ENCODE measurements at regions not wholly inside any gene's neighbourhood (a gene's known extent, or its start where the extent isn't known, plus 50 kb on each side); places are given as distances from the start of the nearest gene placed in this dataset.
"Not testable (repeated sequence)": the region's sequence is repeated elsewhere in the genome, so short reads cannot be mapped to it uniquely, and the experiment has no call there.

DNA sequence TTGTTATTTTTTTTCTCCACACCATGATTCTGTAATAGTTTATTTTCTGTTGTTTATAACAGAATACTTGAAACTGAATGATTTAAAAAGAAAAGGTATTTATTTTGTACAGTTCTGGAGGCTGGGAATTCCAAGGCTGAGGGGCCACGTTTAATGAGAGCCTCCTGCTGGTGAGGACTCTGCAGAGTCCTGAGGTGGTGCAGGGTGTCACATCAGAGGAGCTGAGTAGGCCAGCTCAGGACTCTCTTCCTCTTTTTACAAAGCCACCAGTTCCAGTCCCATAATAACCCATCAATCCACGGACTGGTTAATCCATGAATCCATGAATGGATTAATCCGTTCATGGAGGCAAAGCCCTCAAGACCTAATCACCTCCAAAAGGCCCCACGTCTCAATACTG, 71.6 kb downstream of the TFAP2A start:
- no peak for ATAC-seq
- Mint-ChIP-seq H3K4me3 (no peak overlapping the region), H3K36me3 (no peaks in the 10 kb centered on the region), H3K27me3 (no peaks in the 10 kb centered on the region), H3K9me3 (ENCODE audit: low read depth) (no peaks in the 10 kb centered on the region), H3K27ac (no peak overlapping the region), H3K4me1 (no peaks in the 10 kb centered on the region)
- DNase-seq, result no peak
- CTCF ChIA-PET, result no interaction called here

DNA sequence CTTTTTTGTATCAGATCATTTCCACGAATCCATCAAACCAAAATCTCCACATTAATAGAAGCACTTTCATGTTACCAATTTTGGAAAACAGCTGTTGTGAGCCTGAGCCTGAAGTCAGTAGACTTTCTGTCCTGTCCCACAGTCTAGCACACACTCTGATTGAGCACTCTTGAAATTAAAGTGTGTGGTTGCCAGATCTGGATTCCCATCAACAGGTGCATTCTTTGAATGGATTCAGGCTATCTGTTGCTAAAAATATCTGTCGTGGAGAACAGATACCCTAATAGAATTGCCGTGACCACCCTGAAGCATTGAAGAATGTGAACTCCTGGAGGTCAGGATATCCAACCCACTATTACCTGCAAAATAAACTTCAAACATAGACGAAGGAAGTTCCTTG, 73.3 kb downstream of the TFAP2A start:
- no peak for DNase-seq
- Mint-ChIP-seq H3K4me1 (no peaks in the 10 kb centered on the region), H3K27ac (no peak overlapping the region), H3K36me3 (no peaks in the 10 kb centered on the region), H3K9me3 (ENCODE audit: low read depth) (peaks cover 2% of the 10 kb centered on the region), H3K27me3 (no peaks in the 10 kb centered on the region), H3K4me3 (no peak overlapping the region)
- no peak for ATAC-seq
- CTCF ChIA-PET, result no interaction called here

DNA sequence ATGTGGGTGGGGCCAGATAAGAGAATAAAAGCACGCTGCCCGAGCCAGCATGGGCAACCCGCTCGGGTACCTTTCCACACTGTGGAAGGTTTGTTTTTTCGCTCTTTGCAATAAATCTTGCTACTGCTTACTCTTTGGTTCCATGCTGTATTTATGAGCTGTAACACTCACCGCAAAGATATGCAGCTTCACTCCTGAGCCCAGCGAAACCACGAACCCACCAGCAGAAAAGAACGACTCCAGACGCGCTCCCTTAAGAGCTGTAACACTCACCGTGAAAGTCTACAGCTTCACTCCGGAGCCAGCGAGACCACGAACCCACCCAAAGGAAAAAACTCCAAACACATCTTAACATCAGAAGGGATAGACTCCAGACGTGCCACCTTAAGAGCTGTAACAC, 76.7 kb downstream of the TFAP2A start:
- CTCF ChIA-PET, result no interaction called here
- ATAC-seq, result no peak

DNA sequence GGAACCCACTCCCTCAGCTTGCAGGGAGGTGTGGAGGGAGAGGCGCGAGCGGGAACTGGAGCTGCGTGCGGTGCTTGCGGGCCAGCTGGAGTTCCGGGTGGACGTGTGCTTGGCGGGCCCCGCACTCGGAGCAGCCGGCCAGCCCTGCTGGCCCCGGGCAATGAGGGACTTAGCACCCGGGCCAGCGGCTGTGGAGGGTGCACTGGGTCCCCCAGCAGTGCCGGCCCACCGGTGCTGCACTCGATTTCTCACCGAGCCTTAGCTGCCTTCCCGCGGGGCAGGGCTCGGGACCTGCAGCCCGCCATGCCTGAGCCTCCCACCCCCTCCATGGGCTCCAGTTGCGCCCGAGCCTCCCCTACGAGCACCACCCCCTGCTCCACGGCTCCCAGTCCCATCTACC, 77.5 kb downstream of the TFAP2A start:
- CTCF ChIA-PET, result not testable (repeated sequence)

More for the DNA sequence above, 76.7 kb downstream of the TFAP2A start:
- Mint-ChIP-seq H3K4me3 (no peak overlapping the region), H3K27ac (no peak overlapping the region), H3K36me3 (no peaks in the 10 kb centered on the region), H3K9me3 (ENCODE audit: low read depth) (peaks cover 2% of the 10 kb centered on the region), H3K27me3 (no peaks in the 10 kb centered on the region), H3K4me1 (no peaks in the 10 kb centered on the region)
- DNase-seq, result no peak

DNA sequence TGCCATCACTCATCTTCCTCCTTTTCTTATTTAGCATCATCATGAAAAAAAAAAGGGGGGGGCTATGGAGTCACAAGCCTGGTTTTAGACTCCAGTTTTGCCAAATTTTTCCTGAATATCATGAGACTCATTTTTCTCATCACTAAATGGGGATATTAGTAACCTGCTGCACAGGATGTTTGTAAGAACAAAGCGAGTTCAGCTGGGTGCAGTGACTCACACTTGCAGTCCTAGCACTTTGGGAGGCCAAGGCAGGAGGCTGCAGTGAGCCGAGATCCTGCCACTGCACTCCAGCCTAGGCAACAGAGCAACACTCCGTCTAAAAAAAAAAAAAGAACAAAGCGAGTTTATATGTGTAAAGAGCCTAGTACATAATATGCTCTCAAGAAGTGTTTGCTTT, 82.8 kb downstream of the TFAP2A start:
- Mint-ChIP-seq H3K36me3 (no peaks in the 10 kb centered on the region), H3K27ac (no peak overlapping the region), H3K27me3 (no peaks in the 10 kb centered on the region), H3K4me3 (no peak overlapping the region), H3K4me1 (no peaks in the 10 kb centered on the region), H3K9me3 (ENCODE audit: low read depth) (peaks cover 2% of the 10 kb centered on the region)
- DNase-seq (no peak), ATAC-seq (no peak)
- CTCF ChIA-PET, result no interaction called here

More for the DNA sequence above, 77.5 kb downstream of the TFAP2A start:
- H3K36me3 Mint-ChIP-seq; H3K27me3 Mint-ChIP-seq; H3K9me3 Mint-ChIP-seq (ENCODE audit: low read depth); H3K27ac Mint-ChIP-seq; ATAC-seq; H3K4me1 Mint-ChIP-seq; DNase-seq; H3K4me3 Mint-ChIP-seq: not testable (repeated sequence)

DNA sequence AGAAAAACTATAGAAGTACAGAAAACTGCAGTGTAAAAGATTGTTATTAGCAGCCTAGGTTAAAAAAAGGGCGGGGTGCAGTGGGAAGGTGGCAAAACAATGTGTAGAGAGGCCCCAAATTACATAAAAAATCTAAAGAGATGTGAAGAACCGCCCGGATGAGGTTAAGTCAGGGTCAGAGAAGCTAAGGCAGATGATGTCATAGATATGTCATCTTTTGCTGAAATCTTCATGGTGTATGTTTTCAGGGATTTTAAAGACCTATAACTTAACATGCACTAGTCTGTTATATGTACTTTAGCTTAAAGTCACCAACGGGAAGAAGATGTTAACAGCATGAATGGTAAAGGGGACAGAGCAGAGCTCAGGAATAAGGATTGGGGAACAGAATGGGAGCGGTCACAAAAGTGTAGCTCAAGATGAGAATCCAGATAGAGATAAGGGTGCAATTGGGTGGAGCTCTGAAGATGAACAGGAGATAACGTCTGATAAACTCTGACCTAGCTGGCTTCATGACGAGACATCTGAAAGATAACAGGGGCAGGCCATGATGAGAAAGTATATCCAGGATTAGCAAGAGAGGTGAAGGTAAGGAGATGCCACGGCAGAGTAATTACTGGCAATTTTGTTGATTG, 83.4 kb downstream of the TFAP2A start:
- H3K9me3 Mint-ChIP-seq (ENCODE audit: low read depth), result no peaks in the 10 kb centered on the region
- no peaks in the 10 kb centered on the region for H3K4me1 Mint-ChIP-seq
- DNase-seq, result no peak
- no peak for ATAC-seq
- H3K4me3 Mint-ChIP-seq, result no peak overlapping the region
- no peaks in the 10 kb centered on the region for H3K36me3 Mint-ChIP-seq
- CTCF ChIA-PET, result no interaction called here
- no peak overlapping the region for H3K27ac Mint-ChIP-seq
- no peaks in the 10 kb centered on the region for H3K27me3 Mint-ChIP-seq

DNA sequence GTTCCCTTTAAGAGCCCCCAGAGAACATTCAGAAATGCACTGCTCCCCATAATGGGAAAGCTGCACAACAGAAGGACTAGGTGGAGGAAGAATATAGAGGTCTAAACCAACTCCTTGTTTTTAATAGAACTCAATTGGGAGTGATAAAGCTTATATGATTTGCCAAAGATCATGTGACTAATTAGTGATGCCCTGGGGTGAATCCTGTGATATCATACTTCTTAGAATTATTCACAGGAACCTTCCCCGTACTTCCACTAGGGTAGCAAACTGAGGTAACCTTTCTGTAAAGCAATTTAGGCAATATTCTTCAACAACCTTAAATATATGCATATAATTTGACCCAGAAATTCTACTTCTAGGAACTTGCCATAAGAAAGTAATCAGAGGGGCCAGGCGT, 84.4 kb downstream of the TFAP2A start:
- DNase-seq (no peak), ATAC-seq (no peak)
- CTCF ChIA-PET, result no interaction called here
- H3K36me3 Mint-ChIP-seq, result no peaks in the 10 kb centered on the region
- H3K4me3 Mint-ChIP-seq, result no peak overlapping the region
- H3K4me1 Mint-ChIP-seq, result no peaks in the 10 kb centered on the region
- no peaks in the 10 kb centered on the region for H3K9me3 Mint-ChIP-seq (ENCODE audit: low read depth)
- no peaks in the 10 kb centered on the region for H3K27me3 Mint-ChIP-seq
- no peak overlapping the region for H3K27ac Mint-ChIP-seq

DNA sequence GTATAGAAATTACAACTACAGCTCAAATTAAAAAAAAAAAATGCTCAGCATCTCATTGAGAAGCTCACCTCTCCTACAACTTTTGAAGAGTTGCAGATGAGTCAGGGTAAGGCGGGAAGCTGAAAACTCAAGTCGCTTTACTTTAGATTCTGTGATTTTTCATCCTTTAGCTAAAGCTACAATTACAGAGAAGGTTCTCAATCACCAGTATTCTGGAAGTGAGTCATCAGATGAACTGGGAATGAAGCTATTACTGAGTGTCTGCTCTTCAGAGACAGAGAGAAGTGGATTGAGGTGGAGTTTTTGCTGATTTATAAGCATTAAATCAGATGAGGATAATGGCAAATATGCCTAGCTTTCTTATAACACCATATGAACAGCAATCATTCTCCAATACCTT, 91.9 kb downstream of the TFAP2A start:
- H3K4me1 Mint-ChIP-seq, result no peaks in the 10 kb centered on the region
- ATAC-seq (no peak), DNase-seq (no peak)
- no peaks in the 10 kb centered on the region for H3K27me3 Mint-ChIP-seq
- H3K9me3 Mint-ChIP-seq (ENCODE audit: low read depth), result no peaks in the 10 kb centered on the region
- H3K4me3 Mint-ChIP-seq, result no peak overlapping the region
- no peaks in the 10 kb centered on the region for H3K36me3 Mint-ChIP-seq
- CTCF ChIA-PET, result no interaction called here
- H3K27ac Mint-ChIP-seq, result no peak overlapping the region

DNA sequence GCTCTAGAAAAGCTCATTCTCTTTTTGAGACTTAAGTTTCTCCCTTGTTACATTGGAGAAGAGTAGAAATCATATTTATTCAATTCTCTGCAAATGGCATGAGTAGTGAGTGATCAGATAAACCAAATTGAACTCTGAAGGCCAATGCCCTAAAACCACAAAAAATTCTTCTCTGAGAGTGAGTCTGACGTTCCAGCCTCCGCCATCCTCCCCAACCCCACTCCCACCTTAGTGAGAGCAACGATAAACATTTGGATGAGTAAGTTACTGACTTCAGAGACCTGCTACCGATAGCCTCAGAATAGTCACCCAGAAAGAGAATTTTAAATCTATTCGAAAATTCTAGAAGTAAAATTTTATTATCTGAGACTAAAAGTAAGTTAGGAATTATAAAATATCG, 94.6 kb downstream of the TFAP2A start:
- H3K9me3 Mint-ChIP-seq (ENCODE audit: low read depth), result no peaks in the 10 kb centered on the region
- H3K36me3 Mint-ChIP-seq, result no peaks in the 10 kb centered on the region

DNA sequence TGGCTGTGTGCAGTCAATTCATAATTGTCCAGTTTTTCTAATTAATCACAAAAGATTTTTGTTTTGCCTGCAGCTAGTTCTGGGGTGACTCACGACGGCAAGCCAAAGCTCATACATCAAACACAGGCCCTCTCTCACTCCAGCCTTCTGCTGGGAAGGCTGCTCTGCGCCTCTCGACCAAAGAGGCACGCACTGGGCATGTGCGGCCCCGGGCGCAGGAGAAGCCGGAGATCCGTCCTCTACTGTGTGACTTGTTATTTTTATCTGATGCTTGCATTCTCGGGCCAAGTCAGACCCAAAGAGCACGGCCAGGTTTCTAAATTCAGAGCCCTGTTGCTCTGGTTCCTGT, 98.5 kb downstream of the TFAP2A start:
- CTCF ChIA-PET, result no interaction called here
- Mint-ChIP-seq H3K4me3 (no peak overlapping the region), H3K36me3 (no peaks in the 10 kb centered on the region), H3K4me1 (no peaks in the 10 kb centered on the region), H3K27ac (no peak overlapping the region), H3K9me3 (ENCODE audit: low read depth) (no peaks in the 10 kb centered on the region), H3K27me3 (no peaks in the 10 kb centered on the region)
- ATAC-seq (no peak), DNase-seq (no peak)

More for the DNA sequence above, 94.6 kb downstream of the TFAP2A start:
- CTCF ChIA-PET, result no interaction called here
- Mint-ChIP-seq H3K4me1 (no peaks in the 10 kb centered on the region), H3K4me3 (no peak overlapping the region), H3K27ac (no peak overlapping the region), H3K27me3 (no peaks in the 10 kb centered on the region)
- ATAC-seq (no peak), DNase-seq (no peak)

DNA sequence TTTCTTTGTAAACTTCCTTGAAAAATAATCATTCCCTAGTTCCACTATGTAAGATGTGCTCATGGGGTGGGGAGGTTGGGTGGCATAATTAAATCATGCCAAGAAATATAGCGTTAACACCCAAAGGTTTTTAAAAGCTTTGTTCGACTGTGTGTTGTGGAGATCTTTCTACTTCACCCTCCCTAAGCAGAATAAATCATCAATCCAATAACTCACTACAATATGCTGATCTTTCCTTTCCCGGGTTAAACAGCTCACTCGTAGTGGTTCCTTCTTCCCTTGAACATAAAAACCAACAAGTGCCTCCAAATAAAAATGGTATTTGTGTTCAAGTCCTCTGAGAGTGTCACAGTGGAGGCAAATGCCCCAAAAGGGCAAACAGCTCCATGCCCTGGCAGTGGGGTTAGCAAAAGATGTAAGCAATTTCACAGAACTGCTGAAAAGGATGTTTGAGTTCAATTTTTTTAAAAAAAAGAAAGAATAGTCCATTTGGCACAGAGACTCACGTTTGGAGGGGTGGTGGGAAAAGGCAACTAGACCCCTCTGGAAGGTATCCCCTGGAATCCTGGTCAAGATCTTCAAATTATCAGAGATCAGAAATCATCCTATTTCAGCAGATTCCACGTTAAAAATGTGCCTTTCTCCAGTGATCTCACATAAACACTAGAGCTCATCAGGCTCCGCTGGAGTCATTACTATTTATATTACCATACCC, 99.1 kb downstream of the TFAP2A start:
- Mint-ChIP-seq H3K27me3 (no peaks in the 10 kb centered on the region), H3K36me3 (no peaks in the 10 kb centered on the region), H3K4me3 (no peak overlapping the region), H3K4me1 (no peaks in the 10 kb centered on the region), H3K27ac (no peak overlapping the region), H3K9me3 (ENCODE audit: low read depth) (no peaks in the 10 kb centered on the region)
- CTCF ChIA-PET, result no interaction called here
- ATAC-seq, result no peak
- no peak for DNase-seq

DNA sequence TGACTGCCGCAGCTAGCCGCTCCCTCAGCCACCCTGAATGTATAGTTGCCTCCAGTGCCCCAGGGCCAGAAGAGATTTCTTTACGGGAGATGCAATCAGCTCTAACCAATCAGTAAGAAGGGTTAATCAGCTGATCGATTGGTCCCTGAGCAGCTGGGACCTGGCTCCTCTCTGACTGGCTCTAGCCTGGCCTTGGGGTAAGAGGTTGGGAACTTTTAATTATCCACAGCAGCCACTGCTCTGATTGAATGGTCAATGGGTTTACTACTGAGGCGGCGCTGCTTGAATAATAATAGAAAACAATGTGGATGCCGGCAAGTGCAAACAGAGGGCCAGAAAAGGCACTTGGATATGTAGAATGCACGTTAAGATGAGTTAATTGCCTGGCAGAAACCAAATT, 99.8 kb downstream of the TFAP2A start:
- H3K4me1 Mint-ChIP-seq, result no peaks in the 10 kb centered on the region
- H3K36me3 Mint-ChIP-seq, result no peaks in the 10 kb centered on the region
- no peak overlapping the region for H3K27ac Mint-ChIP-seq
- CTCF ChIA-PET, result no interaction called here
- no peaks in the 10 kb centered on the region for H3K9me3 Mint-ChIP-seq (ENCODE audit: low read depth)
- H3K27me3 Mint-ChIP-seq, result no peaks in the 10 kb centered on the region
- no peak overlapping the region for H3K4me3 Mint-ChIP-seq
- DNase-seq (no peak), ATAC-seq (no peak)

DNA sequence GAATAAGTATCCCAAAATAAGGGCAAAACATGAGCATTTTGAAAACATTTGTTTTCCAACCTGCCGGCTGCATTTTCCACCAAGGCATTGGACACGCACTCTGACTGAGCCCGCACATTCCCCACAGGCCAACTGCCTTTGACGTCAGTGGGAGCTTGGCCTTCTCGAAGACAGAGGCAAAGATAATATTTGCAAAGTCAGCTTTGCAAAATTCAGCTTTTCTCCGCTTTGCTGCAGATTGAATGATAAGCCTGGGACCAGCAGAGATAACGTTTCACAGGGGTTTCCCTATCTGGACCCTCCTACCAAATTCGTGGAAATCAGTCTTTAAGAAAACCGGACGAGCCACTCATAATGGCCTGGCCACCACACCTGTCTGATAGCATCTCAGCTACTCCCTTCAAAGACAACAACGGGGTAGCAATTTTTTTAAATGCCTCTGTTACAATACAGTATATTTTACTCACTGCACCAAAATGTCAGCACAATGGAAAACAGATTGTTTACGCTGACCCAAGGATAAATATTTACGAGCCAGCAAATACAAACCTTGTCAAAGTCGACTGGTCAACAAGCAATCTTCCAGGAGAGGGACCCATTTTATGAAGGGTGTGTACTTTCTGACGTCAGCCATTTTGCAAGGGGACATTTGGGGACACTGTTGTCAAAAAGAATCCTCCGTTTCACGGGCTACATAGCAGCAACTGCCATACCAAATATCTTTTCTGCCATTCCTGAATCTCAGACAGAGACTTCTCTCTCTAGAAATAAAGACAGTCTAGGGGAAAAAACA, 100.5 kb downstream of the TFAP2A start:
- CTCF ChIA-PET, result interaction anchor here (1.2 kb wide), 1 partner anchor 11 kb away, joined by 3 read pairs; no protein-coding TSS in a partner anchor
- no peak for DNase-seq
- H3K27me3 Mint-ChIP-seq, result no peaks in the 10 kb centered on the region
- no peak overlapping the region for H3K4me3 Mint-ChIP-seq
- H3K9me3 Mint-ChIP-seq (ENCODE audit: low read depth), result no peaks in the 10 kb centered on the region
- H3K27ac Mint-ChIP-seq, result no peak overlapping the region
- ATAC-seq, result no peak
- no peaks in the 10 kb centered on the region for H3K36me3 Mint-ChIP-seq
- H3K4me1 Mint-ChIP-seq, result no peaks in the 10 kb centered on the region

DNA sequence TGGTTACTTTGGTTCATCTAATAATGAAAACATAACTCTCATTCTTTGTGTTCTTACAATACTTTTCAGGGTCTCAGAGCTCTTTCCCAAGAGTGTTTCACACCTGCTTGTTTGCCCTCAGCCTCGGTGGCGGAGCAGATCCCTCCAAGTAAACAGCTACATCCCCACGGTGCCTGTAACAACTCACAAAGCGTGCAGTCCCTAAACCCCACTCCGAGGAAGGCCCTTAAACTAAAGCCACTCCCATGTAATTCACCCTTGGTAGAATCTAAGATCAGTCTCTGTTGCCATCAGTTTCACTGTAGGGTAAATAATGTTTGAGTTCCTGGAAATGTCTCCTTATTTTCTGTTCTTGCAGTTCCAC, 101.1 kb downstream of the TFAP2A start:
- H3K4me3 Mint-ChIP-seq, result no peak overlapping the region
- H3K4me1 Mint-ChIP-seq, result no peaks in the 10 kb centered on the region
- H3K27me3 Mint-ChIP-seq, result no peaks in the 10 kb centered on the region
- H3K36me3 Mint-ChIP-seq, result no peaks in the 10 kb centered on the region
- no peak for ATAC-seq
- H3K9me3 Mint-ChIP-seq (ENCODE audit: low read depth), result no peaks in the 10 kb centered on the region
- CTCF ChIA-PET, result interaction anchor here (1.2 kb wide), 1 partner anchor 11 kb away, joined by 3 read pairs; no protein-coding TSS in a partner anchor
- no peak overlapping the region for H3K27ac Mint-ChIP-seq
- no peak for DNase-seq

Data from activated CD8-positive, alpha-beta memory T cell treated with anti-CD3 and anti-CD28 coated beads, Interleukin-2, amount 10 ng/mL, durations not matched to agents 7 days and 5 days (primary cell).